ENCODE measurements at regions not wholly inside any gene's neighbourhood (a gene's known extent, or its start where the extent isn't known, plus 50 kb on each side); places are given as distances from the start of the nearest gene placed in this dataset.

GRCh38 chr20:6837730-6838129 is 70.2 kb downstream of the BMP2 start:
- Histone ChIP-seq H3K36me3 (no peaks in the 10 kb centered on the region), H3K9me3 (no peaks in the 10 kb centered on the region), H3K27me3 (no peaks in the 10 kb centered on the region), H3K4me1 (no peaks in the 10 kb centered on the region), H3K27ac (no peak overlapping the region), H3K4me3 (no peak overlapping the region)
- no peak for ATAC-seq
- DNase-seq = no peak
- TF ChIP-seq POLR2A (IDR thresholded peaks at IDR 0.05) (no peak), CTCF (IDR thresholded peaks at IDR 0.05 in 4 of 5, conservative IDR thresholded peaks at IDR 0.05 in 1 of 5) (no peak)
- intact Hi-C loops (cut with DNase I; ENCODE audit: low total_unique reads) (no loop called here), in situ Hi-C loops (cut with MboI; ENCODE audit: low sequenced_read_pairs in 4 of 4) (loop anchor here in 2 of 4 donors (25.0 kb wide), 2 partner anchors 450 to 1025 kb away; no protein-coding TSS in a partner anchor)

GRCh38 chr20:6838181-6838826 is 70.8 kb downstream of the BMP2 start:
- no peak for DNase-seq
- Histone ChIP-seq H3K27me3 (no peaks in the 10 kb centered on the region), H3K36me3 (no peaks in the 10 kb centered on the region), H3K4me1 (no peaks in the 10 kb centered on the region), H3K9me3 (no peaks in the 10 kb centered on the region), H3K27ac (no peak overlapping the region), H3K4me3 (no peak overlapping the region)
- TF ChIP-seq POLR2A (IDR thresholded peaks at IDR 0.05) (no peak), CTCF (IDR thresholded peaks at IDR 0.05 in 4 of 5, conservative IDR thresholded peaks at IDR 0.05 in 1 of 5) (no peak)
- intact Hi-C loops (cut with DNase I; ENCODE audit: low total_unique reads) = no loop called here
- ATAC-seq = no peak
- in situ Hi-C loops (cut with MboI; ENCODE audit: low sequenced_read_pairs in 4 of 4) = loop anchor here in 2 of 4 donors (25.0 kb wide), 2 partner anchors 449 to 1024 kb away; no protein-coding TSS in a partner anchor

GRCh38 chr20:6841128-6841527 is 73.6 kb downstream of the BMP2 start:
- DNase-seq = no peak
- Histone ChIP-seq H3K9me3 (no peaks in the 10 kb centered on the region), H3K27ac (no peak overlapping the region), H3K36me3 (no peaks in the 10 kb centered on the region), H3K27me3 (no peaks in the 10 kb centered on the region), H3K4me1 (no peaks in the 10 kb centered on the region), H3K4me3 (no peak overlapping the region)
- in situ Hi-C loops (cut with MboI; ENCODE audit: low sequenced_read_pairs in 4 of 4) (loop anchor here in 2 of 4 donors (25.0 kb wide), 2 partner anchors 446 to 1021 kb away; no protein-coding TSS in a partner anchor), intact Hi-C loops (cut with DNase I; ENCODE audit: low total_unique reads) (no loop called here)
- ATAC-seq = no peak
- TF ChIP-seq POLR2A (IDR thresholded peaks at IDR 0.05) (no peak), CTCF (IDR thresholded peaks at IDR 0.05 in 4 of 5, conservative IDR thresholded peaks at IDR 0.05 in 1 of 5) (no peak)

GRCh38 chr20:6845141-6845540 is 77.7 kb downstream of the BMP2 start:
- Histone ChIP-seq H3K9me3 (no peaks in the 10 kb centered on the region), H3K4me3 (no peak overlapping the region), H3K27ac (no peak overlapping the region), H3K36me3 (no peaks in the 10 kb centered on the region), H3K4me1 (no peaks in the 10 kb centered on the region), H3K27me3 (no peaks in the 10 kb centered on the region)
- TF ChIP-seq POLR2A (IDR thresholded peaks at IDR 0.05) = no peak
- no peak for TF ChIP-seq CTCF (IDR thresholded peaks at IDR 0.05 in 4 of 5, conservative IDR thresholded peaks at IDR 0.05 in 1 of 5)
- ATAC-seq = no peak
- in situ Hi-C loops (cut with MboI; ENCODE audit: low sequenced_read_pairs in 4 of 4) = loop anchor here in 2 of 4 donors (25.0 kb wide), 2 partner anchors 442 to 1017 kb away; no protein-coding TSS in a partner anchor
- no peak for DNase-seq
- intact Hi-C loops (cut with DNase I; ENCODE audit: low total_unique reads) = no loop called here
